Skeletal muscle tissue (tissue), 3 donors: ENCODE measurements at regions not wholly inside any gene's neighbourhood (a gene's known extent, or its start where the extent isn't known, plus 50 kb on each side); places are given as distances from the start of the nearest gene placed in this dataset.

Experiments
- H3K27ac ChIP-seq: one replicate; pipeline ENCODE4 v1.7.0; 2013; ENCODE audit warnings: mild to moderate bottlenecking, low read depth, low read length, inconsistent platforms
- H3K27me3 ChIP-seq, 3 donors: one replicate each; pipeline ENCODE4 v1.7.0; 2013; ENCODE audit warnings: low read length in 3 of 3; ENCODE audit not compliant: control insufficient read depth in 3 of 3, insufficient read depth in 3 of 3
- H3K36me3 ChIP-seq, 3 donors: one replicate each; pipeline ENCODE4 v1.7.0; 2013; ENCODE audit warnings: low read length in 3 of 3; ENCODE audit not compliant: control insufficient read depth in 3 of 3, insufficient read depth in 3 of 3
- H3K4me1 ChIP-seq, 3 donors: one replicate each; pipeline ENCODE4 v1.7.0; 2013; ENCODE audit warnings: low read length in 3 of 3, mild to moderate bottlenecking in 3 of 3; ENCODE audit not compliant: control insufficient read depth in 3 of 3, insufficient read depth in 3 of 3
- H3K4me3 ChIP-seq, 3 donors: one replicate each; pipeline ENCODE4 v1.7.0; 2013; ENCODE audit warnings: low read length in 3 of 3
- H3K9ac ChIP-seq, 3 donors: one replicate each; pipeline ENCODE4 v1.7.0; 2013; ENCODE audit warnings: low read length in 3 of 3, mild to moderate bottlenecking in 3 of 3, moderate library complexity in 2 of 3, low read depth in 1 of 3
- H3K9me3 ChIP-seq, 3 donors: one replicate each; pipeline ENCODE4 v1.7.0; 2013; ENCODE audit warnings: low read length in 3 of 3; ENCODE audit not compliant: control insufficient read depth in 3 of 3
- donor health status: Osteomylitis.

DNA sequence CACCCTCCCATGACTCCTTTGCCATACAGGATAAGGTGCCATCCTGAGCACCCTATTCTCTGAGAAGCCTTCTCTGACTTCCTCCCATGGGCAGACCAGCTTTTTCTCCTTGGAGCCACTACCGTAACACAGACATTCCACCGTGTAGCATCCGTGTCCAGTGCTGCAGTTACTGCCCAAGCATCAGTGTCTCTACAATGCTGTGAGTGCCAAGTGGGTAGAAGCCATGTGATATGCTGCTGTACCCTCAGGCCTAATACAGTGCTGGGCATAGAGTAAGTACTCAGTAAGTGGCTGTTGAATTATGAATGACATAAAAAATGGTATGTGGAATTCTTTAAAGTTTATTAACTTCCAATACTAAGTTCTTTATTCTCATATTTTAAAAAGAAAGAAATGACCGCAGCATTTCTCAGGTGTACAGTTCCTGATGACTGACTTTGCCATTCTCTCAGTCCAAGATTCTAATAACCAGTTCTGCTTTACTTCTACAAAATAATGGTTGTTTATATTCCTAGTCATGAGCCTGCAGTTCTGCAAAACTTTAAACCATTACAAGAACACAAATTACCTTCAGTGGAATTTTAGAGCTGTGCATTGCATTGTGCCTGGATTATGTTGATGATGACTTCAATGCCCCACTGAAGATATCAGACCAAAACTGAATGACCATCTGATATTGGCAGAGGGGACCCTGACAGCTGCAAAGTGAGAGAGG, 118.7 kb downstream of the RPAP3 start:
- Histone ChIP-seq H3K9me3 (no peaks in the 10 kb centered on the region), H3K27me3 (no peaks in the 10 kb centered on the region), H3K4me3 (no peak overlapping the region), H3K4me1 (peaks cover 0 to 7% (median 6%) of the 10 kb centered on the region in 3 donors), H3K36me3 (no peaks in the 10 kb centered on the region), H3K9ac (no peak overlapping the region), H3K27ac (no peak overlapping the region)

DNA sequence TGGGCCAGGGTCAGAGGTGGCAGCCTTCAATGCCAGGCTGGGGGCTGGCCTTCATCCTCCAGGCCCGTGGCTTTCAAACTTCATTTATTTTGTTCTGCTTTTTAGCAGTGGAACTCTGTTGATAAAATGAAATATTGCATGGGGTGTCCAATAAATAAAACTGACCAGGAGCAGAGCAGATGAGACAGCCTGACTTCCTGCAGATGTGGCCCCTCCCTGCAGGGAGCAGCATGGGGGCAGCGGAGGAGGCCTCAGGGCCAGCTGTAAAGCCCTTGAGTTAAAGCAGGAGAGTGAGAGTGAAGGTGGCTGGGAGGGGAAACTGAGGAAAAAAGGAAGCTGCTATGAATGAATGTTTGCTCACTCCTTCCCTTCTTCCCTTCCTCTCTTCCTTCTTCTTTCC, 120.3 kb downstream of the RPAP3 start:
- no peak overlapping the region for H3K4me3 ChIP-seq
- H3K4me1 ChIP-seq, result peaks cover 0 to 3% (median 0%) of the 10 kb centered on the region in 3 donors
- no peaks in the 10 kb centered on the region for H3K27me3 ChIP-seq
- H3K27ac ChIP-seq, result no peak overlapping the region
- H3K36me3 ChIP-seq, result no peaks in the 10 kb centered on the region
- H3K9ac ChIP-seq, result no peak overlapping the region
- H3K9me3 ChIP-seq, result no peaks in the 10 kb centered on the region

GRCh38 chr12:47578836-47579235, 127.0 kb downstream of the RPAP3 start:
- Histone ChIP-seq H3K27ac (no peak overlapping the region), H3K4me1 (no peaks in the 10 kb centered on the region), H3K36me3 (no peaks in the 10 kb centered on the region), H3K4me3 (no peak overlapping the region), H3K27me3 (peaks cover 0 to 3% (median 0%) of the 10 kb centered on the region in 3 donors), H3K9ac (no peak overlapping the region), H3K9me3 (no peaks in the 10 kb centered on the region)

GRCh38 chr12:47577206-47577989, 128.4 kb downstream of the RPAP3 start:
- H3K4me1 ChIP-seq, result no peaks in the 10 kb centered on the region
- no peak overlapping the region for H3K9ac ChIP-seq
- H3K9me3 ChIP-seq, result no peaks in the 10 kb centered on the region
- peaks cover 0 to 3% (median 0%) of the 10 kb centered on the region in 3 donors for H3K27me3 ChIP-seq
- no peak overlapping the region for H3K4me3 ChIP-seq
- no peak overlapping the region for H3K27ac ChIP-seq
- H3K36me3 ChIP-seq, result no peaks in the 10 kb centered on the region

GRCh38 chr12:47576289-47576945, 129.4 kb downstream of the RPAP3 start:
- Histone ChIP-seq H3K4me3 (no peak overlapping the region), H3K4me1 (no peaks in the 10 kb centered on the region), H3K27ac (no peak overlapping the region), H3K9ac (no peak overlapping the region), H3K9me3 (no peaks in the 10 kb centered on the region), H3K36me3 (no peaks in the 10 kb centered on the region), H3K27me3 (peaks cover 0 to 3% (median 0%) of the 10 kb centered on the region in 3 donors)

GRCh38 chr12:47574252-47575021, 131.4 kb downstream of the RPAP3 start:
- peaks cover 0 to 3% (median 0%) of the 10 kb centered on the region in 3 donors for H3K27me3 ChIP-seq
- no peaks in the 10 kb centered on the region for H3K36me3 ChIP-seq
- no peaks in the 10 kb centered on the region for H3K4me1 ChIP-seq
- no peaks in the 10 kb centered on the region for H3K9me3 ChIP-seq
- H3K9ac ChIP-seq, result no peak overlapping the region
- no peak overlapping the region for H3K4me3 ChIP-seq
- no peak overlapping the region for H3K27ac ChIP-seq

DNA sequence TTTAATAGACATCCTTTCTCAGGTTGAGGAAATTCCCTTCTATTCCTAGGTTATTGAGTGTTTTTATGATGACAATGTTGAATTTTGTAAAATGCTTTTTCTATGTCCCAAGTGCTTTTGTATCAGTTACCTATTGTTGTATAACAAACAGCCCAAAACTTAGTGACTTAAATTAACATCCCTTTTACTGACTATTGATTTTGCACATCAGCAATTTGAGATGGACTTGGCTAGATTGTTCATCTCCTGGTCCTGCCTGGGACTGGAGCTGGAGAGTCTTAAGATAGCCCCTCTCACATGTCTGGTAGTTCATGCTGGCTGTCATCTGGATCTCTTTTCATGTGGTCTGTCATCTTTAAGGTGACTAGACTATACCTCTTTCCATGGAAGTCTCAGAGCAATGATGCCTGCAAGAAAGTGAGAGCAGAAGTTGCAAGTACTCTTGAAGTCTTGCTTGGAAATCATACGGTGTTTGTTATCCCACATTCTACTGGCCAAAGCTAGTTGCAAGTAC, 132.6 kb downstream of the RPAP3 start:
- H3K4me3 ChIP-seq, result no peak overlapping the region
- no peak overlapping the region for H3K27ac ChIP-seq
- no peaks in the 10 kb centered on the region for H3K9me3 ChIP-seq
- H3K27me3 ChIP-seq, result peaks cover 0 to 3% (median 0%) of the 10 kb centered on the region in 3 donors
- no peaks in the 10 kb centered on the region for H3K36me3 ChIP-seq
- H3K9ac ChIP-seq, result no peak overlapping the region
- H3K4me1 ChIP-seq, result no peaks in the 10 kb centered on the region

DNA sequence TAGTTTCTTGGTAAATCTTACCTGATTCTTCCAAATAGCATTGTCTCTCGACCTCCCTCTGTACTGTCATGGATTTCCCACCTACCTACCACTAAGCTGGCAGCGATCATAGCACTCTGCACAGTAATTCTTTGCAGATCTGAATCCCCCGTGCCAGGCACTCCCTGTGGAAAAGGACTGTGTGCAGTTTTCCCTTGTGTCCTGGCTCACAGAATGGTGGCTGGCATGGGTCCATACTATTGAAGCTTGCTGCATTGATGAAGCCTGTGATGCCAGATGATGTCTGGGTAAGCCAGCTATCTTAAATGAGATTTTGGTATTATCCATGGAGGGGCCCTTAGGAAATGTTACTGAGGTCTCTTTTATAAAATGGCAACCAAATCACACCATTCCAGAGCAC, 135.7 kb downstream of the RPAP3 start:
- no peak overlapping the region for H3K27ac ChIP-seq
- no peaks in the 10 kb centered on the region for H3K4me1 ChIP-seq

GRCh38 chr12:47562201-47562600, 143.6 kb downstream of the RPAP3 start:
- no peaks in the 10 kb centered on the region for H3K36me3 ChIP-seq
- H3K27ac ChIP-seq, result no peak overlapping the region
- no peak overlapping the region for H3K4me3 ChIP-seq
- H3K9ac ChIP-seq, result no peak overlapping the region
- H3K9me3 ChIP-seq, result no peaks in the 10 kb centered on the region
- H3K4me1 ChIP-seq, result no peaks in the 10 kb centered on the region
- H3K27me3 ChIP-seq, result no peaks in the 10 kb centered on the region

More for the DNA sequence above, 135.7 kb downstream of the RPAP3 start:
- Histone ChIP-seq H3K4me3 (no peak overlapping the region), H3K36me3 (no peaks in the 10 kb centered on the region), H3K9me3 (no peaks in the 10 kb centered on the region), H3K9ac (no peak overlapping the region), H3K27me3 (no peaks in the 10 kb centered on the region)
